ENCODE measurements at regions not wholly inside any gene's neighbourhood (a gene's known extent, or its start where the extent isn't known, plus 50 kb on each side); places are given as distances from the start of the nearest gene placed in this dataset.

GRCh38 chr2:105617631-105618350 lies 126.9 kb upstream of the NCK2 start:
- peak; percentile 29 for DNase-seq

GRCh38 chr2:105615305-105615704 lies 129.4 kb upstream of the NCK2 start:
- no peak for DNase-seq

- no peak for DNase-seq
These were observed 132.8 kb upstream of the NCK2 start for GRCh38 chr2:105611811-105612424.

- no peak for DNase-seq
These were observed 133.4 kb upstream of the NCK2 start for GRCh38 chr2:105611333-105611637.

GRCh38 chr2:105610576-105611332 lies 134.0 kb upstream of the NCK2 start:
- DNase-seq: no peak

GRCh38 chr2:105609746-105610402 lies 134.8 kb upstream of the NCK2 start:
- no peak for DNase-seq

GRCh38 chr2:105607920-105608504 lies 136.7 kb upstream of the NCK2 start:
- no peak for DNase-seq

- DNase-seq: no peak
These were observed 138.6 kb upstream of the NCK2 start for GRCh38 chr2:105606081-105606480.

- no peak for DNase-seq
These were observed 139.8 kb upstream of the NCK2 start for GRCh38 chr2:105604938-105605337.

- no peak for DNase-seq
These were observed 143.5 kb upstream of the NCK2 start for GRCh38 chr2:105600949-105601794.

GRCh38 chr2:105600602-105600948 lies 144.1 kb upstream of the NCK2 start:
- no peak for DNase-seq

GRCh38 chr2:105600037-105600442 lies 144.7 kb upstream of the NCK2 start:
- DNase-seq: no peak

GRCh38 chr2:105598829-105599698 lies 145.6 kb upstream of the NCK2 start:
- DNase-seq: no peak

- DNase-seq: no peak
These were observed 146.6 kb upstream of the NCK2 start for GRCh38 chr2:105597806-105598803.

GRCh38 chr2:105597011-105597805 lies 147.5 kb upstream of the NCK2 start:
- DNase-seq: no peak

- DNase-seq: no peak
These were observed 148.2 kb upstream of the NCK2 start for GRCh38 chr2:105596411-105596921.

- DNase-seq: no peak
These were observed 149.2 kb upstream of the NCK2 start for GRCh38 chr2:105595536-105595935.

- no peak for DNase-seq
These were observed 151.3 kb upstream of the NCK2 start for GRCh38 chr2:105593221-105593967.
